ENCODE measurements at regions not wholly inside any gene's neighbourhood (a gene's known extent, or its start where the extent isn't known, plus 50 kb on each side); places are given as distances from the start of the nearest gene placed in this dataset.
A peak's percentile ranks its signal among the peaks of the same experiment; 100 is the strongest.

DNA sequence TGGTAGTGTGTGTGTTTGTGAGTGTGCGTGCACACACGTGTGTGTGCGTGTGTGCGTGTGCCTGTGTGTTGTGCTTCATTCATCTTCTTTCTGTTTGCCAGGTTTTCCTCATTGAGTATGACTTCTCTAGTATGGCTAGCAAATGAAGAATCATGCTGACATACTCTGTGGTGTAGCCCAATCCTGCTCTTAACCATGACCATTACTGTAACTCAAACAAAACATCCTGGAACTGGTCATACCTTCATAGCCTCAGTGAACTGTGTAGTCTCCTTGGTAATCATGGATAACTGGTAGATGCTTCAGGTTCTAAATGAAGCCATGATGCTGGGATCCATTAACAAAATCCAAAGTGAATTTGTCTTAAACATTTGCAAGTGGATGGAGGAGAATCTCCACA, 1117.7 kb downstream of the BCL11B start:
- Mint-ChIP-seq H3K27me3 (ENCODE audit: low read depth) (no peaks in the 10 kb centered on the region), H3K4me1 (ENCODE audit: low read depth) (peaks cover 22% of the 10 kb centered on the region), H3K9me3 (peaks cover 4% of the 10 kb centered on the region), H3K27ac (no peak overlapping the region), H3K36me3 (ENCODE audit: low read depth) (peaks cover 3% of the 10 kb centered on the region), H3K4me3 (no peak overlapping the region)

DNA sequence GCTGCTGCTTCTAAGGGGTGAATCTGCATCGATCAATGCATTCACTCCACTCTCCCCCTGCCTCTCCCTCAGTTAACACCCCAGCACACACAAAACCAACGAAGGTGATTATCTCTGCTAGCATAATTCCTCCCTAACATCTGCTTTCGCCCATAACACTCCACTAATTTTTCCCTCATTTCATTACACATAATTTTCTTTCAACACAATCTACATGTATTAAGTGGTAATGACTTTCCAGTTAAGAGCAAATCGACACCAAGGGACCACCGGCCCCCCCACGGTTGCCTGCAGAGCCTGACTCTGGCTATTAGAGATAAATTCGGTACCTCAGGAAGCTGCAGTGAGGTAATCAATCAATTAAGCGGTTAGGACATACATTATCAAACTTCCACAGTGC, 1115.6 kb downstream of the BCL11B start:
- H3K4me3 Mint-ChIP-seq: no peak overlapping the region

GRCh38 chr14:98160901-98161300, 1111.1 kb downstream of the BCL11B start:
- Mint-ChIP-seq H3K4me1 (ENCODE audit: low read depth) (peaks cover 32% of the 10 kb centered on the region), H3K27me3 (ENCODE audit: low read depth) (no peaks in the 10 kb centered on the region), H3K27ac (peak overlapping the region; percentile 16), H3K4me3 (no peak overlapping the region), H3K36me3 (ENCODE audit: low read depth) (peaks cover 3% of the 10 kb centered on the region), H3K9me3 (no peaks in the 10 kb centered on the region)

More for the DNA sequence above, 1115.6 kb downstream of the BCL11B start:
- Mint-ChIP-seq H3K4me1 (ENCODE audit: low read depth) (peaks cover 19% of the 10 kb centered on the region), H3K27ac (no peak overlapping the region), H3K9me3 (no peaks in the 10 kb centered on the region), H3K27me3 (ENCODE audit: low read depth) (no peaks in the 10 kb centered on the region), H3K36me3 (ENCODE audit: low read depth) (peaks cover 3% of the 10 kb centered on the region)

DNA sequence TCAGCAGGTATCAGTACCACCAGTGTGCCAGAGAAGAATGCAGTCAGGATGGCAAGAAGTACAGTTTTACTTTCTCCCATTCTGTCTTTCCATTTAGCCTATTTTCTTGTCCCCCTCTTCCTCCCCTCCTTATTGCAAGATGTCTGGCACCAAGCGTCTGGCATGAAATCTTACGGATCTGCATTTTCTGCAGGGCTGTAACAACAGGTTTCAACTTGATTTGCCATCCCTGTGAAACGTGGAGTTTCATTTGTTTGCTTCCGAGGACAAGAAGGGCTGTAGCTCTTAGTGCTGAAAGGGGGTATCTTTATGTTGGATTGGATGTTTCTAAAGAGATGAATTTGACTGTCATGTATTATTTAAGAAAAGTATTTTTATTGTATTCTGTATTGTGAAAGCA, 1110.6 kb downstream of the BCL11B start:
- Mint-ChIP-seq H3K27ac (no peak overlapping the region), H3K4me3 (no peak overlapping the region), H3K4me1 (ENCODE audit: low read depth) (peaks cover 32% of the 10 kb centered on the region), H3K27me3 (ENCODE audit: low read depth) (no peaks in the 10 kb centered on the region), H3K36me3 (ENCODE audit: low read depth) (peaks cover 3% of the 10 kb centered on the region), H3K9me3 (no peaks in the 10 kb centered on the region)

DNA sequence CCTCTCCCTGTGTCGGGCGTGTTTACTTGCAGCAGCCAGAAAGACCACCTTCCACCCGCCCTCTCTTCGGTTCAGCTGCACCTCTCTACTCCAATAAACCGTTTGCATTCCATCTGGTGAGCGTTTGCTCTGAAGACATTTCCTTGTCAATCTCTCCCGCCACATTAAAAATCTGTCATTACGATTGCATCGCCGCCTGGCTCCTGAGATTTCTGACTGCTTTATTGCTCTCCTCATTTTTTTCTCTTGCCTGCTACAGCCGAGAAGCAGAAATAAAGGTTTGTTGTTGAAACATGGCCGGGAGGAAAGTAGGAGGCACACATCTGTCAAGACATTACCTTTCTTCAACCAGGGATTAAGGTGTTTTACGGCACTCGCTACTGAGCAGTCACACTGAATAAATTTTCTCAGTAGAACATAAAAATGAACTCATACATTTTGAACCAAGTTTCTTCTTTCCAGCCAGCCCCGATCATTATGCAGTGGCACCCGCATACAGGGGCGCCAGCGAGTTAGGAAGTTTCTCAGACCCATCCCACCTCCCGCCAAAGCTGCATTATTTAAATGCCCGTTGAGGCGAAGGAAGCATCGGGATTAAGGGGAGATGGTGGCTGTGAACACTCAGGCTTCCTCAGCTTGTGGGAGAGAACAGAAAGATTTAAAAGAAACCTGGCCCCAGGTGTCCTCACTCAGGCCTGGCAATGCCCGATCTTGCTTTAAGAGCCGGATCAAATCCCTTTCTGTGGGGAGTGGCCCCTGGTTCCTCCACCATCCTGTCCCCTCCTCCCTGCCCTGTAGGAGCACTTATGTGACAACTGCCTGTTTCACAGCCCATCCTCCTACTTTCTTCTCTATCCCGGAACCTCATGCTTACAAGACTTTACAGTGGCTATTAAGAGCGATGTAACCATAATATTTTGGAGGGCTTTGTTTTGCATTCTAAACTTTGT, 1108.9 kb downstream of the BCL11B start:
- Mint-ChIP-seq H3K27ac (no peak overlapping the region), H3K27me3 (ENCODE audit: low read depth) (no peaks in the 10 kb centered on the region), H3K4me1 (ENCODE audit: low read depth) (peaks cover 35% of the 10 kb centered on the region), H3K36me3 (ENCODE audit: low read depth) (peaks cover 4% of the 10 kb centered on the region), H3K4me3 (no peak overlapping the region), H3K9me3 (peaks cover 1% of the 10 kb centered on the region)

- H3K27me3 Mint-ChIP-seq (ENCODE audit: low read depth): no peaks in the 10 kb centered on the region
- peaks cover 38% of the 10 kb centered on the region for H3K4me1 Mint-ChIP-seq (ENCODE audit: low read depth)
- H3K36me3 Mint-ChIP-seq (ENCODE audit: low read depth): peaks cover 8% of the 10 kb centered on the region
- peaks cover 9% of the 10 kb centered on the region for H3K9me3 Mint-ChIP-seq
- no peak overlapping the region for H3K4me3 Mint-ChIP-seq
- H3K27ac Mint-ChIP-seq: no peak overlapping the region
Observed at GRCh38 chr14:98163873-98164272, 1108.1 kb downstream of the BCL11B start.

GRCh38 chr14:98165976-98166375, 1106.0 kb downstream of the BCL11B start:
- peaks cover 16% of the 10 kb centered on the region for H3K9me3 Mint-ChIP-seq
- H3K4me3 Mint-ChIP-seq: no peak overlapping the region
- H3K27me3 Mint-ChIP-seq (ENCODE audit: low read depth): no peaks in the 10 kb centered on the region
- peaks cover 10% of the 10 kb centered on the region for H3K36me3 Mint-ChIP-seq (ENCODE audit: low read depth)
- peaks cover 49% of the 10 kb centered on the region for H3K4me1 Mint-ChIP-seq (ENCODE audit: low read depth)
- H3K27ac Mint-ChIP-seq: no peak overlapping the region

DNA sequence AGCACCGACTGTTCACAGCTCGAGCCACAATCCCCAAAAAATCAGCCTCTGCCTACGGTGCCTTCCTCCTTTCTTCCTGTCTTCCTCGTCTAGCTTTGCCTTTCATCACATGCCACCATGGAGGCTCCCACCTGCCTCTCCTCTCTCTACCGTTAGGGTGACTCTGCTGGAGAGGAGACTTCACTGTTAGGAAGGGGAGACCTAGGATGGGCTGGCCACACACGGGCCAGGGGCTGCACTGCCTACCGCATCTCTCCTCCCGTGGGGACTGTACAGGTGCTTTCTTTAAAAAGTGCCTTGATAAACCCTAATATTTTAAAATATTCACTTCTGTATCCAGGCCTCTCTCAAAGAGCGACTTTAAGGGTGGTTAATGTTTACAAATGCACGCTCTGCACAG, 1104.7 kb downstream of the BCL11B start:
- Mint-ChIP-seq H3K27ac (peak overlapping the region; percentile 92), H3K27me3 (ENCODE audit: low read depth) (no peaks in the 10 kb centered on the region), H3K9me3 (peaks cover 16% of the 10 kb centered on the region), H3K4me3 (peak overlapping the region; percentile 19), H3K36me3 (ENCODE audit: low read depth) (peaks cover 12% of the 10 kb centered on the region), H3K4me1 (ENCODE audit: low read depth) (peaks cover 57% of the 10 kb centered on the region)

DNA sequence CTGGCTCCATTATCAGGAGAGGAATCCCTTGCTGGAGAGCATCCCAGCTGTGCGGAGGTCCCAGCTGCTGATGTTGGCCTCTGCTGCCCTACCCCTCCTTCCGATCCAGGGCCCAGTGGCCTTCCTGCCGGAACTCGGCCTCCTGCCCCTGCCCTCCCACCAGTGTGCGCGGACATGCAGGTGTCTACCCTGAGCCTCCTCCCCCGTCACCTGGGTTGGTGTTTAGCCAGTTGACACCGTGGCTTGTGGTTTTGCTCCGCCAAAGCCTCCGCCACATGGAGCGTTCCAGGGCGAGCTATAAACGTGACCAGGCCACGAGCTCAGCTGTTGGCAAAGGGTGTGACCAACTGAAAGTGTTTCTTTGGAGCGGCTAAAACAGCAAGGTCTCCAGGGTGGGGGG, 1104.3 kb downstream of the BCL11B start:
- H3K4me3 Mint-ChIP-seq: peak overlapping the region; percentile 19
- H3K9me3 Mint-ChIP-seq: peaks cover 16% of the 10 kb centered on the region
- no peaks in the 10 kb centered on the region for H3K27me3 Mint-ChIP-seq (ENCODE audit: low read depth)
- peaks cover 58% of the 10 kb centered on the region for H3K4me1 Mint-ChIP-seq (ENCODE audit: low read depth)
- H3K27ac Mint-ChIP-seq: peak overlapping the region; percentile 92
- H3K36me3 Mint-ChIP-seq (ENCODE audit: low read depth): peaks cover 12% of the 10 kb centered on the region

DNA sequence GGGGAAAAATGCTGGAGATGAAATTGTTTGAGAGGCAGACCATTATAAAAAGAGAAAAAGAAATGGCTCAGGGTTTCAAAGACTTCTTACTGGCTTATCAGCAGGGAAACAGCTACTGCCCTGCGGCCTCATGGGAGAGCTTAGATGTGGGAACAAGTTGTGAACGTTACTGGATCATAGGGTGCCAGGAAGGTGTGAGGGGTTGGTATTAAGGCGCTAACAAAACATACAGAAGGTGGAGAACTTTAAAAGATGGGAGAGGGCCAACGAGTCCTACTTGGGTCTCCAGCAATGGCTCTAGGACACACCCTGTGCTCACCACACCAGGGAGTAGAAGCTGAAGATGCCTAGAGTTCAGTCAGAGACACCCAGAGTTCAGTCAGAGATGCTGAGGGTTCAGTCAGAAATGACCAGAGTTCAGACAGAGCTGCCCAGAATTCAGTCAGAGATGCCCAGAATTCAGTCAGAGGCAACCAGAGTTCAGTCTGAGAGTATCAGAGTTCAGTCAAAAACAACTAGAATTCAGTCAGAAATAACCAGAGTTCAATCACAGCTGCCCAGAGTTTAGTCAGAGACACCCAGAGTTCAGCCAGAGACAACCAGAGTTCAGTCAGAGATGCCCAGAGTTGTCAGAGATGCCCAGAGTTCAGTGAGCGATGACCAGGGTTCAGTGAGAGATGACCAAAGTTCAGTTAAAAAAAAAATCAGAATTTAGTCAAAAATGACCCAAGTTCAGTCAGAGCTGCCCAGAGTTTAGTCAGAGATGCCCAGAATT, 1103.6 kb downstream of the BCL11B start:
- H3K9me3 Mint-ChIP-seq: peaks cover 16% of the 10 kb centered on the region
- peaks cover 12% of the 10 kb centered on the region for H3K36me3 Mint-ChIP-seq (ENCODE audit: low read depth)
- peak overlapping the region; percentile 92 for H3K27ac Mint-ChIP-seq
- peak overlapping the region; percentile 23 for H3K4me3 Mint-ChIP-seq
- H3K27me3 Mint-ChIP-seq (ENCODE audit: low read depth): no peaks in the 10 kb centered on the region
- H3K4me1 Mint-ChIP-seq (ENCODE audit: low read depth): peaks cover 60% of the 10 kb centered on the region

DNA sequence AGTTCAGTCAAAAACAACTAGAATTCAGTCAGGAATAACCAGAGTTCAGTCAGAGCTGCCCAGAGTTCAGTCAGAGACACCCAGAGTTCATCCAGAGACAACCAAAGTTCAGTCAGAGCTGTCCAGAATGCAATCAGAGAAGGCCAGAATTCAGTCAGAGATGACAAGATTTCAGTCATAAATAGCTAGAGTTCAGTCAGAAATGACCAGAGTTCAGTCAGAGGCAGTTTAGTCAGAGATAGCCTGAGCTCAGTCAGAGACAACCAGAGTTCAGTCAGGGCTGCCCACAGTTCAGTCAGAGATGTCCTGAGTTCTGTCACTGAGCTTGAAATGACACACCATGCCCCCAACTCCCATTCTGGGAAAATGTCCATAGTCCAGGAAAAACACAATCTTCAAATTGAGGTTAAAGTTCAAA, 1102.8 kb downstream of the BCL11B start:
- Mint-ChIP-seq H3K27ac (peak overlapping the region; percentile 92), H3K36me3 (ENCODE audit: low read depth) (peaks cover 12% of the 10 kb centered on the region), H3K9me3 (peaks cover 16% of the 10 kb centered on the region), H3K4me3 (peak overlapping the region; percentile 23), H3K4me1 (ENCODE audit: low read depth) (peaks cover 63% of the 10 kb centered on the region), H3K27me3 (ENCODE audit: low read depth) (no peaks in the 10 kb centered on the region)

GRCh38 chr14:98170575-98170974, 1101.4 kb downstream of the BCL11B start:
- Mint-ChIP-seq H3K27ac (peak overlapping the region; percentile 60), H3K36me3 (ENCODE audit: low read depth) (peaks cover 14% of the 10 kb centered on the region), H3K27me3 (ENCODE audit: low read depth) (no peaks in the 10 kb centered on the region)

GRCh38 chr14:98171654-98172053, 1100.3 kb downstream of the BCL11B start:
- peaks cover 76% of the 10 kb centered on the region for H3K4me1 Mint-ChIP-seq (ENCODE audit: low read depth)
- peaks cover 14% of the 10 kb centered on the region for H3K36me3 Mint-ChIP-seq (ENCODE audit: low read depth)
- no peaks in the 10 kb centered on the region for H3K27me3 Mint-ChIP-seq (ENCODE audit: low read depth)
- peak overlapping the region; percentile 64 for H3K27ac Mint-ChIP-seq
- peaks cover 16% of the 10 kb centered on the region for H3K9me3 Mint-ChIP-seq
- H3K4me3 Mint-ChIP-seq: no peak overlapping the region

More at GRCh38 chr14:98170575-98170974, 1101.4 kb downstream of the BCL11B start:
- Mint-ChIP-seq H3K4me1 (ENCODE audit: low read depth) (peaks cover 72% of the 10 kb centered on the region), H3K9me3 (peaks cover 16% of the 10 kb centered on the region), H3K4me3 (no peak overlapping the region)

DNA sequence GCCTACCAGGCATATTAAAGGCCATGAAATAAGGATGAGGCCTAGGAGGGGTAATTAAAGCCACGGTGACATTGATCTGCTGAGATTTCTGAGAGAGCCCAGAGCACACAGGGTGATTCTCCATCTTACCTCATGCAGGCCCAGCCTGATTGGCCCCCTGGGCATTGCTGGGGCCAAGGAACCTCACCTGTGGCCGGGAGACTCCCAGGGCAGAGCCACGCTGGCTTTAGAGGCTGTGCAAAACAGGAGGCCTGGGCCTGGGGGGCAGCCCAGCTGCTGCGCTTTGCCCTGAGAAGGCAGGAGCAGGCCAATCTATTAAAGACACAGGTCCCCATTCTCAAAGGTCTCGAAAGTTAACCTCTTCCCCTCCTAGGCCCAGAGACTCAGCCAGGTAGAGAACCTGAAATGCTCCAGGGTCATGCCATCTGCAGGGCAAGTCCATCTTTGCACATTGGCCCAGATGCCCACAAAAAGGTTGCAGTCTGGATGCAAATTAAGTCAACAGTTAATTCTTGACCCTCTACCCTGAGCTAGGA, 1099.7 kb downstream of the BCL11B start:
- H3K4me1 Mint-ChIP-seq (ENCODE audit: low read depth): peaks cover 80% of the 10 kb centered on the region
- H3K27ac Mint-ChIP-seq: peak overlapping the region; percentile 87
- no peaks in the 10 kb centered on the region for H3K27me3 Mint-ChIP-seq (ENCODE audit: low read depth)
- no peak overlapping the region for H3K4me3 Mint-ChIP-seq
- H3K36me3 Mint-ChIP-seq (ENCODE audit: low read depth): peaks cover 14% of the 10 kb centered on the region
- H3K9me3 Mint-ChIP-seq: peaks cover 16% of the 10 kb centered on the region

Data from T-helper 1 cell treated with Interleukin-12 subunit alpha and Interleukin-12 subunit beta and Interleukin-4 antibody, amounts not matched to agents 30 μg/mL and 1 μg/mL, for 36 hours (primary cell).